Activated CD4-positive, alpha-beta T cell treated with anti-CD3 and anti-CD28 coated beads, Interleukin-2, amount 50 U/mL, for 48 hours (primary cell): ENCODE measurements at regions not wholly inside any gene's neighbourhood (a gene's known extent, or its start where the extent isn't known, plus 50 kb on each side); places are given as distances from the start of the nearest gene placed in this dataset.
"Not testable (repeated sequence)": the region's sequence is repeated elsewhere in the genome, so short reads cannot be mapped to it uniquely, and the experiment has no call there.

ENCODE experiments used
- DNase-seq, 2 experiments: peaks; one replicate each; pipeline ENCODE4 v3.0.0-alpha.2; 2020

GRCh38 chr12:93221841-93222240, 155.9 kb upstream of the NUDT4 start:
- DNase-seq, result no peak

GRCh38 chr12:93223440-93224426, 154.0 kb upstream of the NUDT4 start:
- no peak for DNase-seq

GRCh38 chr12:93225094-93225493, 152.6 kb upstream of the NUDT4 start:
- DNase-seq, result no peak

DNA sequence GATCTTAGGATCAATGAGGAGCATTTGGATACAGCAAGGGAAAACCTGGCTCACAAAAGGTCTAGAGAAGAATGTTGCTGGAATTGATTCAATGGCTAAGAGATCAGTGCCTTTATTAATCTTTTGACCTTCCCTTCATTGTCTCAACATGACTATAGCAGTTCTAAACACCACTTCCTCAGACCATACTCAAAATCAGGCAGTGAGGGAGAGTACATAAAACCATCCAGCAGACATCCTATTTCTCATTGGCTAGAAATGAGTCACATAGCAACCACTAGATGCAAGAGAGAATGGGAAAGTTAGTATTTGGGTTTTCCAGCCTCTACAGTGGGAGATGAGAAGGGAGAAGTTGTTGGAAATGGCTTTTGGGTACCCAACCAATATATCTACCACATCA, 151.4 kb upstream of the NUDT4 start:
- no peak for DNase-seq

DNA sequence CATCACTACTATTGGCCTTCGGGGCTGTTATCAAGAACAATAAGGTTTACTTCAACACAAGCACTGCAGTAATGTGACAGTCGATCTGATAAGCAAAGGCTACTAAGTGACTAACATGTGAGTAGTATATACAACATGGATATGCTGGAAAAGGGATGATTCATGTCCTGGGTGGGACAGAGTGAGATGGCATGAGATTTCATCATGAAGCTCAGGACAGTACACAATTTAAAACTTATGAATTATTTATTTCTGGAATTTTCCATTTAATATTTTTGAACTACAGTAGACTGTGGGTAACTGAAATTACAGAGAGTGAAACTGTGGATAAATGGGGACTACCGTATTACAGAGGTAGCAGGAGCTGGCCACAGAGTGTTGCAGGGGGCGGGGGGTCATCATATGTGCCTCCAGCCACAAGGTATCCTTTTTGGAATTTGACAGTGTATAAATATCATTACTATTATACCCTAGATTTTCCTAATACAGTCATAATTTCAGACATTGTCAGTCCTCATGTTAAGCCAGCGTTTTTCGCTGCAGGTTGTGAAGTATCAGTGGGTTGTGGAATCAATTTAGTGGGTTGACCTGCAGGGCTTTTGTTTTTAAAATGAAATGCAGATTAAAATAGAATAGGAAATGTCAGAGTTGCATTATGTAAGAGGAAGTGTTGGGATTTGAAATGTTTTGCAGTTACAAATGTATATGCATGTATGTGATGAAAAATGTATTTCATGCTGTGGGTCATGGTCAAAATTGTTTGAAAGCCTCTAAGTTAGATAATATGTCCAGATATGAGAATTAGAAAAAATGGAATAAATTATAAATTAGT, 148.0 kb upstream of the NUDT4 start:
- no peak for DNase-seq

- no peak for DNase-seq
Measured at GRCh38 chr12:93230326-93230720, 147.4 kb upstream of the NUDT4 start.

- no peak for DNase-seq
Measured at GRCh38 chr12:93231938-93232337, 145.8 kb upstream of the NUDT4 start.

DNA sequence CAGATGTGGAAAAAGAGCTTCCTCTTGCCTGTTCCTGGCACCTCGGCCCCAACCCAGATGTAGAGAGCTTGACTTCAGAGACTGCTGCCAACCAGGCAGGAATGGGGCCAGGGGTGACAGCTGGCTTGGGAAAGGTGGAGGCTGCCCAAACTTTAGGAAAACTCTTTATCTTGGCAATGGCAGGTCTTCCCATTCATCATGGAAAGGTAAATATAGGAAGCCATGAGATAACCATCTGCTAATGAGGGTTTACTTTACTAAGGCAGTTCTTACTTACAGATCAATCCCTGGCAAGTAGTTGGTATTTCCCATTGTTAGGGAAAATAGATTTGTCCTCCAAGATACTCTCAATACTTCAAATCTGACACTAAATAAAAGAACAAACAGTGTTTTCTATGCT, 143.1 kb upstream of the NUDT4 start:
- DNase-seq, result no peak

GRCh38 chr12:93235881-93236280, 141.8 kb upstream of the NUDT4 start:
- DNase-seq, result no peak

- DNase-seq, result no peak
Measured at GRCh38 chr12:93237235-93237915, 140.3 kb upstream of the NUDT4 start.

DNA sequence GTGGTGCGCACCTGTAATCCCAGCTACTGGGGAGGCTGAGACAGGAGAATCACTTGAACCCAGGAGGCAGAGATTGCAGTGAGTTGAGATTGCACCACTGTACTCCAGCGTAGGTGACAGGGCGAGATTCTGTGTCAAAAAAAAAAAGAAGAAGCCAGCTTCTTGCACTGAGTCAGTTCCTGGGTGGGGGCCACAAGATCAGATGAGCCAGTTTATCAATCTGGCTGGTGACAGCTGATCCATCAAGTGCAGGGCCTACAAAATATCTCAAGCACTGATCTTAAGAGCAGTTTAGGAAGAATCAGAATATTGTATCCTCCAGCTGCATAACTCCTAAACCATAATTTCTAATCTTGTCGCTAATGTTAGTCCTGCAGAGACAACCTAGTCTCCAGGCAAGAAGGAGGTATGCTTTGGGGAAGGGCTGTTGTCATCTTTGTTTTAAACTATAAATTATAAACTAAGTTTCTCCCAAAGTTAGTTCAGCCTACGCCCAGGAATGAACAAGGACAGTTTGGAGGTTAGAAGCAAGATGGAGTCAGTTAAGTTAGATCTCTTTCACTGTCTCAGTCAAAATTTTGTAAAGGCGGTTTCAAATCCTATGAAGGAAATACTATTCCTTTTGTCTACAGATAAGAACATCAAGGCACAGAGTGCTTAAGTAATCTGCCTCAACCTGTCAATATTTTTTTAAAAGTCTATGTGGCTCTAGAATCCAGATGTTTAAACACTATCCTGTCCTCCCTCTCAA, 139.0 kb upstream of the NUDT4 start:
- DNase-seq, result not testable (repeated sequence)

GRCh38 chr12:93239789-93240188, 137.9 kb upstream of the NUDT4 start:
- DNase-seq, result not testable (repeated sequence)

- no peak for DNase-seq
Measured at GRCh38 chr12:93242154-93242972, 135.4 kb upstream of the NUDT4 start.

DNA sequence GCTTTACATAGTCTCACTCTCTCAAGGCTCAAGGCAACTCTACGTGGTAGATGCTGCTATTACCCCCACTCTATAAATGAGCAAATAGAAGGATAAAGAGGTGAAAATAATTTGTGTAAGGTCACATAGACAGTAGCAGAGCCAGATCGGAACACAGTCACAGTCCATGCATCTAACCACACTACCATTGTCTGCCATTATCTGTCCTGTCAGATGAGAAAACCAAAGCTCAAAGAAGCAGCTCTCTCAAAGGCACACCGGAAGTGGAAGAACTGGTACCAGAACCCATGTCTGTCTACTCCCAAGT, 134.4 kb upstream of the NUDT4 start:
- DNase-seq, result no peak

DNA sequence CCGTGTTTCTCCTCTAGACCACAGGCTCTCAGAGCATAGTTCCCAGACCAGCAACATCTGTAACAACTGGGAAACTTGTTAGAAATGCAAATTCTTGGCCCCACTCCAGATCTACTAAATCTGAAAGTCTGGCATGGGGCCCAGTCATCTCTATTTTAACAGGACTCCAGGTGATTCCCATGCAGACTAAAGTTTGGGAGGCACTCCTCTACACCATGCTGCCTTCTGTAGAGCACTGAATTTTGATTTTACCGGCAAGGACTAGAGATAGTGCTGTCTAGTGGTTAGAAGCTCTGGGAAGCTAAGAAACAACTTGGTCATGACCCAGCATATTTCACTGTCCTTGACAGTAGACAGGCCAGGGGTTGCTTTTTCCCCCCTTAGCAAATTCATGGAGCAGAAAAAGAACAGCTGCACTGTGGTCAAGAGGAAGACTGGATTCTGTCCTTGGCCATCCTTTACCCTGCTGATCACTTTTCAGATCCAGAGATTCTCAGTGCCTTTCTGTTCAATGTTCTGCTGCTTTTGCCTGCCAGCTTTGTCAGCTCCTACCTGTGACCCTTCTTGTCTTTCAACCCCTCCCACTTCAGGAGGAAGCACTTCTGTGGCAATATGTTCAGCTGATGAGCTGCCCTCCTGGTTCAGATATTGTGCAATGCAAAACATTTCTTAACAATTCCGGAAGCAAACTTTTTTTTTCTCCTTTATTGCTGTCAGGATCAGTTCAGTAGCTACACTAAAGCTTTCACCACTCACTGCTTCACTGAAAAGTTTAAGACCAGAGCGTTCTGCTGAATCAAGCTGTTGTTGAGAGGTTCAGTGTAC, 133.8 kb upstream of the NUDT4 start:
- DNase-seq, result no peak

DNA sequence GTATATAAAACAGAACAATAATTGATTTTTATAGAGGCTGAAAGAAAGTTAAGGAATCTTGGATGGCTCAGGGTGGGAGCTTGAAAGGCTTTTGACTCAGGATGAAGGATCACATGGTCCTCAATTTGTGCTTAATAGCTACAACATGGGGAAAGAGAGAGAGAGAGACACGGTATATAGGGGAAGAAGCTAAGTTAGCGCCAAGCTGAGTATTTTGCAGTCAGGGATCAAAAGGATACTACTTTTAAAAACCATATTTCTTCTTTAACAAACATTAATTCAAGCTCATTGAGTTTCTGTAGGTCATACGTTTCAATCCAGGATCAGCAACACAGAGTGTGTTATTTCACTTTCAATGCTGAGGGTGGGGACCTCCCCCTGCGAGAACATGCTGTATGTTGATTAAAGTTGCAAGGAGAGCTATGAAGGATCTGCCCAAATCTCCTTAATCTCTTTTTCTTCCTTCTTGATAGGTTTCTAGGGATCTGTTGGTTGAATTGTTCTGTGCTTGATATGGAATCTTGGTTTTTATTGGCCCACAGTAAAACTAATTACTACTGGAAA, 133.1 kb upstream of the NUDT4 start:
- peak in 1 of 2 experiments; percentile 27 for DNase-seq

GRCh38 chr12:93245543-93245942, 132.2 kb upstream of the NUDT4 start:
- DNase-seq, result no peak

DNA sequence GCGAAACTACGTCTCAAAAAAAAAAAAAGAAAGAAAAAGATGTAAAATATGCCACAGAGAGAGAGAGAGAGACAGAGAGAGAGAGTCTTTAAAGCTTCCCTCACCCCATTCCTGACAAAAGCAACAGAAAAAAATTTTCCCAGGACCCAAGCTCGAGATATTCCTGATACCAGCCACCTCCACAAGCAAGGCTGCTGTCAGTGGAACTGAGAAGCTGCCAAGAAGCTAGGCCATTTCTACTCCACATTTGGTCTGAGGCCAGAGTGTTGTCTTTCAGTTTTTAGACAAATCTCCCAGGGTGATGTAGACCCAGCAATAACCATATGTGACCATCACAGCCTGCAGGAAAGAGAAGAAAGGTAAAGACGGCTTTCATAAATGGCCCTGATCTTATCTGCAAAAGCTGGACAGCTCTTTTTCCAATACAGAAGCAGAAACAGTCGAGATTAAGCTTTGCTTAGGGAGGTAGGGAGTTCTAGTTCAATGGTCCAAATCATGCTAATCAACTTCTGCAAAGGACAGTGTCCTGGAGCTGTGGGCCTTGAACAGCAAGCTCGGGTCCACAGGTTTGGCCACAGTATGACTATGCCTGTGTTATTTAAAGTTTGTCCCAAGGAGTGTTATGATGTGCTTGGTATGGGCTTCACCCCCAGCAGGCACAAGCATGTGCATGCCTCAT, 130.3 kb upstream of the NUDT4 start:
- DNase-seq, result no peak

DNA sequence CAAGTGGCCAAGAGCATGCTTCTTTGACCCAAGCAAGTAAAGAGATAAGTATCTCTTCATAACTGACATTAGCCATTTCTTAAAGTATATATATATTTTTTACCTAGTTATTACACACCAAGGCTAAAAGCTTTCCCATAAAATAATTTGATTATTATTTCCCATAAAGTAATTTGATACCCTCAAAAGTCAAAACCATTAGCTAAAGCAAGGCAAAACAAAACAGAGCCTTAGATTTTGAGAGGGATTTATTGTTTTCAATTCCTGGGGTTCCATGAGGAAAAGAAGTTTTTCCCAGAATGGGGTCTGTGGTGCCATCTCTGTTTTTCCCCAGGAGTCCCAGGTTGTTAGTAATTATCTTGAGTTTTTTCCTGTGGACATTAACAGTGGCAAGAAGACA, 125.5 kb upstream of the NUDT4 start:
- DNase-seq, result no peak

- no peak for DNase-seq
Measured at GRCh38 chr12:93254911-93255310, 122.8 kb upstream of the NUDT4 start.
